Memory B cell (primary cell): ENCODE measurements at regions not wholly inside any gene's neighbourhood (a gene's known extent, or its start where the extent isn't known, plus 50 kb on each side); places are given as distances from the start of the nearest gene placed in this dataset.

Experiments used
- ATAC-seq: fragments of 150-1000 bp; cut with Tn5 transposase; 2 replicates; pipeline ENCODE4 v1.10.0; 2021; ENCODE audit warnings: low read depth, mild to moderate bottlenecking, moderate library complexity
- DNase-seq, 2 donors: peaks; one replicate each; pipeline ENCODE4 v3.0.0; 2022; ENCODE audit warnings: low spot score in 2 of 2
- H3K27ac Mint-ChIP-seq: one replicate; pipeline ENCODE4 v1.8.0; 2022; ENCODE audit warnings: mild to moderate bottlenecking, moderate library complexity, mixed read lengths
- H3K27me3 Mint-ChIP-seq: one replicate; pipeline ENCODE4 v1.8.0; 2022; ENCODE audit warnings: mixed read lengths
- H3K36me3 Mint-ChIP-seq: one replicate; pipeline ENCODE4 v1.8.0; 2022; ENCODE audit warnings: mild to moderate bottlenecking, mixed read lengths
- H3K4me1 Mint-ChIP-seq: one replicate; pipeline ENCODE4 v1.8.0; 2022; ENCODE audit warnings: mixed read lengths
- H3K4me3 Mint-ChIP-seq: one replicate; pipeline ENCODE4 v1.8.0; 2022; ENCODE audit warnings: mild to moderate bottlenecking, moderate library complexity, mixed read lengths
- H3K9me3 Mint-ChIP-seq: one replicate; pipeline ENCODE4 v1.8.0; 2022; ENCODE audit warnings: mixed read lengths

DNA sequence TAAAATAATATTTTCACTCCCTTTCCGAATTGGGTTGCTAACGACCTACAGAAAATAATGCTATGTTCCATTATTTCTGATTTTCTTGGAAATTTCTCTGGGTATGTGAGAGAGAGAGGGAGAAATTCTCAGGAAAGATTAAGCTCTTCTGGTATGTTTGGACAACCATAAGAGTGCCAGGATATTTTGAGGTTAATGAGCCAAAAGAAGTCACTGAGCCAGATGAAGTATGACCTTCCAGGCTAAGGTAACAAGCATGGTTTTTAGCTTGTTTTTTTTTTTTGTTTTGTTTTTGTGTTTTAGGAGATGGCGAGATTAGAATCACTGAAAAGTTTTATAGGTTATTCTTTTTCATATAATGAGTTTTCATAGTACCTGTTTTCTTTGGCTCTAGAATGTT, 171.0 kb upstream of the FOXP2 start:
- no peak for DNase-seq
- H3K4me3 Mint-ChIP-seq = no peak overlapping the region
- H3K27ac Mint-ChIP-seq = no peak overlapping the region
- H3K36me3 Mint-ChIP-seq = no peaks in the 10 kb centered on the region
- ATAC-seq = no peak
- H3K27me3 Mint-ChIP-seq = no peaks in the 10 kb centered on the region
- no peaks in the 10 kb centered on the region for H3K4me1 Mint-ChIP-seq
- peaks cover 1% of the 10 kb centered on the region for H3K9me3 Mint-ChIP-seq

DNA sequence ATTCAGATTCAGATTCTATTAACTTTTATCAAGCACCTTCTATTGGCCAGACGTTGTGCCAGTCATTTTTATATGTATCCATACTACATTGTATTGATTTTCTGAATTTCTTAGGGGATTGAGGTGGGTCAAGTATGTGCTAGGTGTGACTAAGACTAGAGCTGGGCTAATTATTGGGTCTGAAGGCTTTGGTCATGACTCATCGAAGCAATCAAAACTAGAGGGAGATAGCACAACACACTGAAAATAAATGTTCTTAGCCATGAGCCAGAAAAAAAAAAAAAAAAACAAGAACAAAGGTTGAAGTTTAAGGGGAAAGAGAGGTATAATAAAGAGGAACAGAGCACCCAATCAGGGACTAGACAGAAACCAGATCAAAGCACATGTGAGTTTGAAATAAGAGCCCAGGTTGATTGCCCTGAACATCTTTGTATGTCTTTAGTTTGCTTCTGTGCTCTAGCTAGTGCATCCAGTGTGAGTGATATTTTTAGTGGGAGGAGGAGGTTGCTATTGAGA, 171.6 kb upstream of the FOXP2 start:
- peaks cover 1% of the 10 kb centered on the region for H3K9me3 Mint-ChIP-seq
- H3K4me3 Mint-ChIP-seq = no peak overlapping the region
- no peaks in the 10 kb centered on the region for H3K27me3 Mint-ChIP-seq
- DNase-seq (no peak), ATAC-seq (no peak)
- H3K36me3 Mint-ChIP-seq = no peaks in the 10 kb centered on the region
- H3K4me1 Mint-ChIP-seq = no peaks in the 10 kb centered on the region
- no peak overlapping the region for H3K27ac Mint-ChIP-seq

DNA sequence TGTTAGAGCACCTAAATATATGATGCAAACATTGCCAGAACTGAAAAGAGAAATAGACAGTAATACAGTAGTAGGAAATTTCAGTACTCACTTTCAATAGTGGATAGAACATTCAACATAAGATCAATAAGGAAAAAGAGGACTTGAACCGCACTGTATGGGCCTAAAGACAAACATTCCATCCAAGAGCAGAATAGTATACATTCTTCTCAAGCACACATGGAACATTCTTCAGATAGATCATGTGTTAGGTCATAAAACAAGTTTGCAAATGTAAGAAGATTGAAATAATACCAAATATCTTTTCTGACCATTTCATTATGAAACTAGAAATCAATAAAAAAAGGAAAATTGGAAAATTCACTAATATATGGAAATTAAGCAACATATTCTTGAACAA, 185.4 kb upstream of the FOXP2 start:
- Mint-ChIP-seq H3K4me3 (no peak overlapping the region), H3K9me3 (peaks cover 1% of the 10 kb centered on the region), H3K27me3 (peaks cover 1% of the 10 kb centered on the region), H3K36me3 (no peaks in the 10 kb centered on the region), H3K4me1 (no peaks in the 10 kb centered on the region), H3K27ac (no peak overlapping the region)
- DNase-seq (no peak), ATAC-seq (no peak)

DNA sequence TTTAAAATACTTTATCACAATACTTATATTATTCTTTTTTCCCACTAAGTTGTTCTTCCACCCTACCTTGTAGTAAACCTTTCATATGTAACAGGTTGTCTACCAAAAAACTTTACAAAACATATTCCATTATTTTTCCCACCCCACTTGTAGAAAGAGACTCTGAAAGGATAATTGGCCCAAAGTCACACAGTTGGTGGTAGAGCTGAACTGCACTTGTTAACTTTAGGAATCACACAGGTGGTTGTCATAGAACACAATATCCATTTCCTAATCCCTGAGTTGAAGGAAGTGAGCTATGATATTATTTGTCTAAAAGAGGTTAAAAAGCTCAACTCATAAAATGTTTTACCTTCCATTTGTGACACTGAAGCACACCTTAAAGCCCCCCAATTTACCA, 188.8 kb upstream of the FOXP2 start:
- H3K36me3 Mint-ChIP-seq = no peaks in the 10 kb centered on the region
- H3K4me1 Mint-ChIP-seq = no peaks in the 10 kb centered on the region
- H3K4me3 Mint-ChIP-seq = no peak overlapping the region
- no peak overlapping the region for H3K27ac Mint-ChIP-seq
- DNase-seq (no peak), ATAC-seq (no peak)
- peaks cover 1% of the 10 kb centered on the region for H3K27me3 Mint-ChIP-seq
- H3K9me3 Mint-ChIP-seq = peaks cover 1% of the 10 kb centered on the region

DNA sequence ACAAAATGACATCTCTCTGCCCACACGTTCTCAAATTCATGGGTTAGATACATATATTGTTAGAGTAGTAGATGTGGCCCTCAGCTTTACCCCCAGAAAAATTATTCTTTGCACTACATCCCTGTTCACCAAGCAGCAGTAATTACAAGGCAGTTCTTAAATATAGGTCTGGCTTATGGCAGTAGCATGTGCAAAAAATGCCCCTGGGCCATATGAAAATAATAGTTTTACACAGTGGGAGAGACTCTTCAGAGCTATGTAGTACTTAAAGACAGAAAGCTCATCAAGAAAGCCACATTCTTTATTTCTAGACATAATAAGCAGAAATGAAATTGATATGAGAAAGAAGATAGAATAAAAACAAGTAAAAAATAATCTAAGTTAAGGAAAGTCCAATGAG, 196.3 kb upstream of the FOXP2 start:
- ATAC-seq (no peak), DNase-seq (no peak)
- H3K36me3 Mint-ChIP-seq = no peaks in the 10 kb centered on the region
- H3K4me1 Mint-ChIP-seq = no peaks in the 10 kb centered on the region
- H3K4me3 Mint-ChIP-seq = no peak overlapping the region
- no peaks in the 10 kb centered on the region for H3K27me3 Mint-ChIP-seq
- H3K9me3 Mint-ChIP-seq = no peaks in the 10 kb centered on the region
- no peak overlapping the region for H3K27ac Mint-ChIP-seq

DNA sequence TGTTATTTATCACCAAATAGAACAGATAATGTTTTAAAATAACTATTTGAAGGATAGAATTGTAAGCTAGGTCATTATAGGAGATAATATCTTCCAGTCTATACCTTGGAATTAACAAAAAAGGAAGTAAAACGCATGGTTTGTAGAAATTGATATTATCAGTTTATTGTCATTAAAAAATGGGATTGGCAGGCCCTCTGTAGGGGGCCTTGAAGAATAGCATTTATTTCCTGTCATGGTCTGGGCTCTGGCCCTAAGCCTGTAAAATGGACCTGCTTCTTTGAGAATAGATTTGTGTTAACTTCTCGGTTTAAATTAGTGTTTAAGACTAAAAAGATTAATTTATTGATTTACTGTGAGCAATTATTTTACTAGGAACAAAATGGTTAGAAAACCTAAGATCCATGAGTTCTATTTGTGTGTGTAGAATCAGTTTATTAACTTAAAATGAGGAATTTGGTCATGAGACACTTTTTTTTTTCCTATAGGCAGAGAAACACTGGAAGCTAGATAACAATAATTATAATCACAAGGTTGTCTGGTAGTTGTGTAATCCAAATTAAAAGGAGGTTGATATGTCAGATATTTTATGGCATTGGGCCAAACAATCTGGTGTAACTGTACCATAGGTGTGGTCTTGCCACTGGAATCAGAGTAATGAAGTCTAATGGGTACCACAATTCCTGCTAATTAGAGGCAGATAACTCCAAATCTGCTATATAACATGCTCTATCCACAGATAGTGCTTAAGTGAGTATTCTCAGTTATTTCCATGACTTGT, 197.4 kb upstream of the FOXP2 start:
- Mint-ChIP-seq H3K36me3 (no peaks in the 10 kb centered on the region), H3K27ac (no peak overlapping the region), H3K4me1 (no peaks in the 10 kb centered on the region), H3K4me3 (no peak overlapping the region), H3K9me3 (no peaks in the 10 kb centered on the region), H3K27me3 (no peaks in the 10 kb centered on the region)
- no peak for DNase-seq
- no peak for ATAC-seq

DNA sequence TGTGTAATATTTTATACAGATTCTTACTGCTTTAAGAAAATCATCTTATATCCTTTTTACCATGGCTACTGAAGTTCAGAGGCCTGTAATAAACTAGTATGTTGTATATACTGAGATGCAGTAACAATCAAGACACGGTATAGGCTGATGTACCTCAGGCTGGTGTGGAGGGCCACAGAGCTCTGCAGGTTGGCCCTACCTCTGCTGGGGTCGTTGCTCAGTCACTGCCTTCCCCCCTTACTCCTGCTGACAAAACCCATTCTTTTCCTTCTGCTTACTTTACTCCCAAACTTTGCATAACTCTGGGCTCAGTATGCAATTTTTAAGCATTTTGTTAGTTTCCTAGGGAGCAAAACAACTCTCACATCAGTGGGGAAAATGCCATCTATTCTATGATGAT, 200.1 kb upstream of the FOXP2 start:
- DNase-seq = no peak
- no peak overlapping the region for H3K27ac Mint-ChIP-seq
- no peaks in the 10 kb centered on the region for H3K27me3 Mint-ChIP-seq
- H3K4me3 Mint-ChIP-seq = no peak overlapping the region
- no peak for ATAC-seq
- H3K9me3 Mint-ChIP-seq = peaks cover under 1% of the 10 kb centered on the region
- no peaks in the 10 kb centered on the region for H3K4me1 Mint-ChIP-seq
- H3K36me3 Mint-ChIP-seq = no peaks in the 10 kb centered on the region

DNA sequence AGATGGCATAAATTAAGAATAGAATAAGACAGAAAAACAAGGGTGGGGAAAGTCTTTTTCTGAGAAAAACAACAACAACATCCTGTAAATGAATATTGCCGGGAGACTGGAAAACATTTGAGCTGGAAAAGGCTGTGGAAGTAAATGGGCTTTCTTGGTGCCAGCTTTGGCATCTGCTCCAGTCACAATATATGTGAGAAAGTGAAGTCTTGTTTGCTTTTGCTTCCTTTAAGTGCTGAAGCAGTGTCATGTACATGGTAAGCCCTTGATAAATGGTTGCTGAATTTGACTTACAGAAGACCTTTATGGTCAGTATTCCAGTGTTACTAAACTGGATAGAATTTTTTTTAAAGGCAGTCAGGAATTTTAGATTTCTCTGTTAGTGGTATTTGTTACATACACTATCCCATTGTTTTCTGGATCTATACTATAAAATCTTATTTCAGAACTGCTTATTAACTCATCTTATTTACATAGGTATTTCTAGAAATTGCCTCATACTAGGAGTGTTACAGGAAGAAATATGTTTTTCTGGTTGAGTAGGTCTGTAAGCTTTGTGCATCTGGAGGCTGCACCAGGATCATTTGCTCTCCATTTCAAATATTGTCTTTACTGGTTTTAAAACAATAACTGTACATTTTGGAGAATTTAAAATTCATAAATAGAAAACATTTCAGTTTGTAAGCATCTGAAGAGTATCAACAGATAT, 201.7 kb upstream of the FOXP2 start:
- no peak overlapping the region for H3K4me3 Mint-ChIP-seq
- no peaks in the 10 kb centered on the region for H3K36me3 Mint-ChIP-seq
- no peaks in the 10 kb centered on the region for H3K27me3 Mint-ChIP-seq
- H3K27ac Mint-ChIP-seq = no peak overlapping the region
- no peak for DNase-seq
- H3K4me1 Mint-ChIP-seq = no peaks in the 10 kb centered on the region
- no peak for ATAC-seq
- H3K9me3 Mint-ChIP-seq = peaks cover 2% of the 10 kb centered on the region

DNA sequence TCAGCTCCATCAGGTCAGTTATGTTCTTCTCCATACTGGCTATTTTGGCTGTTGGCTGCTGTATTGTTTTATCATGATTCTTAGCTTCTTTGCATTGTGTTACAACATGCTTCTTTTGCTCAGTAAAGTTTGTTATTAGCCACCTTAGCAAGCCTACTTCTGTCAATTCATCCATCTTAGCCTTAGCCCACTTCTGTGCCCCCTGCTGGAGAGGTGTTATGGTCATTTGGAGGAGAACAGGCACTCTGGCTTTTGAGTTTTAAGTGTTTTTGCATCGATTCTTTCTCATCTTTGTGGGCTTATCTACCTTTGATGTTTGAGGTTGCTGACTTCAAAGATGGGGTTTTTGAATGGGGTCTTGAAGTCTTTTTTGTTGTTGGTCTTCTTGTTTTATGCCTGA, 204.6 kb upstream of the FOXP2 start:
- Mint-ChIP-seq H3K27ac (no peak overlapping the region), H3K4me3 (no peak overlapping the region), H3K9me3 (peaks cover 2% of the 10 kb centered on the region), H3K27me3 (no peaks in the 10 kb centered on the region), H3K36me3 (no peaks in the 10 kb centered on the region), H3K4me1 (no peaks in the 10 kb centered on the region)
- ATAC-seq (no peak), DNase-seq (no peak)

DNA sequence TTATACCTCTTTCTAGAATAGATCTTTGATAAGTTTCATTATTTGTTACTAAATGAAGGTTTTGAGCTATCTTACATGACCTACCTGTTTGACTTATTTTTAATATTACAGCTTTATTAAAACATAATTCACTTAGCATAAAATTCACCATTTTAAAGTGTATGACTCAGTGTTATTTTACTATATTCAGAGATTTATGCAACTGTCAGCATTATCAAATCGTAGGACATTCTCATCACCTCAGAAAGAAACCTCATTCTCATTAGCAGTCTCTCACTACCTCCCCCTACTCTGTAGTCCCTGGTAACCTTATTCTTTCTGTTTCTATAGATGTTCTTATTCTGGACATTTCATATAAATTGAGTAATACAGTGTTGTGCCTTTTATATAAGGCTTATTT, 207.9 kb upstream of the FOXP2 start:
- DNase-seq (no peak), ATAC-seq (no peak)
- Mint-ChIP-seq H3K4me1 (no peaks in the 10 kb centered on the region), H3K27ac (no peak overlapping the region), H3K27me3 (no peaks in the 10 kb centered on the region), H3K36me3 (no peaks in the 10 kb centered on the region), H3K4me3 (no peak overlapping the region), H3K9me3 (peaks cover 2% of the 10 kb centered on the region)

DNA sequence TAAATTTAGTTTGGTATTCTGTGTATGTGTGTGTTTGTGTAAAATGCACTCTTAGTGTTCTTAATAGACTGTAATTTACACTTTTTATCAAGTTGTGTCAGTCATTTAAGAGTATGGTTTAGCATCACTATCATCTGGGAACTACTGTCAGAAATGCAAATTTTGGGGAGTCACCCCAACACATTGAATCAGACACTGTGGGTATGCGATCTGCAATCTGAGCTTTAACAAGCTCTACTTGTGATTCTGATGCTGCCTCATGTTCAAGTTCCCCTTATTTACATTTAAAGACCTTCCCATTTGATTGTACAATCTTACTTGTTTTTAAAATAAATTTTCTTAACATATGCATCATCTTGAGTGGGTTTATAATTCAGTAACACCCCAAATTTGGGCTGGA, 218.1 kb upstream of the FOXP2 start:
- Mint-ChIP-seq H3K4me3 (no peak overlapping the region), H3K27me3 (no peaks in the 10 kb centered on the region), H3K4me1 (no peaks in the 10 kb centered on the region), H3K27ac (no peak overlapping the region), H3K36me3 (no peaks in the 10 kb centered on the region), H3K9me3 (no peaks in the 10 kb centered on the region)
- DNase-seq (no peak), ATAC-seq (no peak)

DNA sequence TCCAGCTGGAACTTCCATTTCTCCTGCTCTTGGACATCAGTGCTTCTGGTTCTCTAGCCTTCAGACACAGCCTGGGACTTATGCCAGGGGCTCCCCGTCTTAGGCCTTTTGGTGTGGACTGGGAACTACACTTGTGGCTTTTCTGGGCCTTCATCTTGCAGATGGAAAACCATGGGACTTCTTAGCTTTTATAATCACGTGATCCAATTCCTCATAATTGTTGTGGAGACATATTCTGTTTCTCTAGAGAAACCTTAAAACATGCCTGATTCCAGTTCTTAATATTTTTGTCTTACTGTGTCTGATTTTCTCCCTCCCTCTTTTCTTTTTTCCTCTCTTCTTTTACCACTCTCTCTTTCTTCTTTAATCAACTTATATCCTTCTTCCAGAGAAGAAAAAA, 224.2 kb upstream of the FOXP2 start:
- no peak for DNase-seq
- Mint-ChIP-seq H3K4me1 (no peaks in the 10 kb centered on the region), H3K9me3 (no peaks in the 10 kb centered on the region), H3K27me3 (no peaks in the 10 kb centered on the region), H3K27ac (no peak overlapping the region), H3K36me3 (no peaks in the 10 kb centered on the region), H3K4me3 (no peak overlapping the region)
- no peak for ATAC-seq

DNA sequence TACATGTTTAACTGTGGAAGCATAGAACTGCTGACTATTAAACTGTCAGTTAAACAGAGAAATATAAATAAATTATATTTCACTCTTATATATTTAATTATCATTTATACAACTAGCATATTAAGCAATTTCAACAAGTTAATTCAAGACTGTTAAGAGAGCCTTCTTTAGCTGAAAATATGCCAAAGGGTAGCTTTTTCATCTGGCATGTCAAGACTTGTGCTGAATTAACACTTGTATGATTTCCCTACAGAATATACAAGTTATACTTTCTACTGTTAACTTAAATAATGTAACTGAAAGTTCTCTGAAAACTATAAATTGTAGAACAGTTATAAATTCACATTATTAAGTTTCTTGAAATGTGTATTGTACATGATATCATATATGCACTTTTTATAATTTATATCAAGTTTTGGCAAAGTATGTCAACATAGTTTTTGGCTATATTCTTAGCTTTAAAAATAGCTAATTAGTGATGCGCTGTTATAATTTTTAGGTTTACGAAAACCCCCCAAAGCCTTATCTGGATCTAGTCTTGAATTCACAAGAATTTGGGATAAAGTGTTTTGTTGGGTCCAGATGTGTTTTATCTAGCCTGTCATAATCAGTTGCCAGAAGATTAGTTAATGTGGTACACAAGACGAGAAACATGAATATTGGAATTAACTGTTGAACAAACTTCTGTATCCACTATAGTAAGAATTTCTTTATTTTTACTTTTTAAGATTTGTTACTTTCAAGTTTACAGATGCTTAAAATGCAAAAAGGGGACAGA, 231.1 kb upstream of the FOXP2 start:
- no peak for DNase-seq
- H3K27me3 Mint-ChIP-seq = no peaks in the 10 kb centered on the region
- no peak for ATAC-seq

DNA sequence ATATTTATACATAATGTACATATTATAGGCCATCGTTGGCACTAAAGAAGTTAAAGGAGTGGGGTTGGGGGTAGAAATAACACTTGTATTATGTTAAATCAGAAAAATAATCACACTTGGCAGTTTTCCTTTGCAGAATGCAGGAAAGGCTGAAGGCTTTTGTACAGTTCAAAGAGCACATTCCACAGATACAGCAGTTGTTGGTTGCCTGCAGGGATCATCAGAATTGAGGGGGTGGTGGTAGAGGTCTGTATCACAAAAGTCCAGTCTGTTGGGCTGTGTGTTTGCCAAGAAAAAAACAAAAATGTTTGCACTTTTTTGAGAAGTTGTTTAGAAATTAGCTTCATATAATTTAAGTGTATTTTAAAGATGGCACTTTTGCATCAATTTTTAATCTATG, 231.8 kb upstream of the FOXP2 start:
- H3K4me1 Mint-ChIP-seq = no peaks in the 10 kb centered on the region
- no peak overlapping the region for H3K27ac Mint-ChIP-seq
- no peaks in the 10 kb centered on the region for H3K27me3 Mint-ChIP-seq
- no peak for ATAC-seq
- H3K36me3 Mint-ChIP-seq = no peaks in the 10 kb centered on the region
- H3K9me3 Mint-ChIP-seq = no peaks in the 10 kb centered on the region
- no peak overlapping the region for H3K4me3 Mint-ChIP-seq
- DNase-seq = no peak

More for the DNA sequence above, 231.1 kb upstream of the FOXP2 start:
- H3K36me3 Mint-ChIP-seq = no peaks in the 10 kb centered on the region
- no peaks in the 10 kb centered on the region for H3K4me1 Mint-ChIP-seq
- no peak overlapping the region for H3K27ac Mint-ChIP-seq
- no peak overlapping the region for H3K4me3 Mint-ChIP-seq
- H3K9me3 Mint-ChIP-seq = no peaks in the 10 kb centered on the region
